ENCODE measurements at regions not wholly inside any gene's neighbourhood (a gene's known extent, or its start where the extent isn't known, plus 50 kb on each side); places are given as distances from the start of the nearest gene placed in this dataset.

GRCh38 chr2:63735263-63735662 lies 106.4 kb upstream of the UGP2 start:
- H3K4me3 Mint-ChIP-seq = no peak overlapping the region
- Histone ChIP-seq H3K27me3 (ENCODE audit: insufficient read depth) (no peaks in the 10 kb centered on the region), H3K79me2 (replicated peaks; ENCODE audit: insufficient read depth) (no peaks in the 10 kb centered on the region), H3K36me3 (ENCODE audit: insufficient read depth) (no peaks in the 10 kb centered on the region), H3K4me3 (no peak overlapping the region), H3K4me1 (ENCODE audit: insufficient read depth) (0 out of 2 replicates have a peak, but pooled peaks cover 3% of the 10 kb centered on the region), H3F3A (replicated peaks; ENCODE audit: low read depth) (no peaks in the 10 kb centered on the region), H3K27ac (ENCODE audit: low read depth) (no peak overlapping the region), H3K4me2 (no peak overlapping the region), H2AFZ (no peak overlapping the region), H3K9me2 (ENCODE audit: insufficient read depth) (no peaks in the 10 kb centered on the region), H4K20me1 (replicated peaks; ENCODE audit: insufficient read depth) (no peaks in the 10 kb centered on the region)
- H3K36me3 Mint-ChIP-seq (ENCODE audit: low read depth) = no peaks in the 10 kb centered on the region
- H3K27me3 Mint-ChIP-seq (ENCODE audit: insufficient read depth, low read depth, poor library complexity) = peaks cover 9% of the 10 kb centered on the region
- H3K4me1 Mint-ChIP-seq = peaks cover 15% of the 10 kb centered on the region
- ATAC-seq (no peak), DNase-seq (ENCODE audit: low spot score) (no peak)
- H3K27ac Mint-ChIP-seq = peak overlapping the region; percentile 0; the same call in 1 of the 2 replicates
- no peak for TF ChIP-seq ZNF462 (CRISPR knock-in tag; IDR thresholded peaks at IDR 0.05)
- no peak for TF ChIP-seq STAT1 (IDR thresholded peaks at IDR 0.05; ENCODE audit: unreplicated experiment)
- TF ChIP-seq JUNB (IDR thresholded peaks at IDR 0.05; ENCODE audit: unreplicated experiment) = no peak
- TF ChIP-seq NANOG (IDR thresholded peaks at IDR 0.05; ENCODE audit: borderline replicate concordance) = no peak
- H3K9me3 Mint-ChIP-seq = no peaks in the 10 kb centered on the region; the same call in 2 of the 3 replicates

GRCh38 chr2:63735931-63736330 lies 105.8 kb upstream of the UGP2 start:
- no peaks in the 10 kb centered on the region for H3F3A ChIP-seq (replicated peaks; ENCODE audit: low read depth)
- no peaks in the 10 kb centered on the region for H4K20me1 ChIP-seq (replicated peaks; ENCODE audit: insufficient read depth)
- no peaks in the 10 kb centered on the region for H3K9me3 Mint-ChIP-seq
- H3K27me3 ChIP-seq (ENCODE audit: insufficient read depth) = no peaks in the 10 kb centered on the region
- no peaks in the 10 kb centered on the region for H3K79me2 ChIP-seq (replicated peaks; ENCODE audit: insufficient read depth)
- H3K36me3 Mint-ChIP-seq (ENCODE audit: low read depth) = no peaks in the 10 kb centered on the region
- no peaks in the 10 kb centered on the region for H3K36me3 ChIP-seq (ENCODE audit: insufficient read depth)
- H3K9me2 ChIP-seq (ENCODE audit: insufficient read depth) = no peaks in the 10 kb centered on the region
- no peak overlapping the region for H3K27ac Mint-ChIP-seq
- ATAC-seq = no peak
- no peak overlapping the region for H2AFZ ChIP-seq
- no peak overlapping the region for H3K4me3 Mint-ChIP-seq
- H3K4me1 ChIP-seq (ENCODE audit: insufficient read depth) = 0 out of 2 replicates have a peak, but pooled peaks cover 3% of the 10 kb centered on the region
- no peak for TF ChIP-seq JUNB (IDR thresholded peaks at IDR 0.05; ENCODE audit: unreplicated experiment)
- TF ChIP-seq EZH2 (IDR thresholded peaks at IDR 0.05; ENCODE audit: low read depth, unreplicated experiment) = no peak
- no peak for TF ChIP-seq REST (IDR thresholded peaks at IDR 0.05; ENCODE audit: unreplicated experiment)
- TF ChIP-seq ETS1 (IDR thresholded peaks at IDR 0.05) = no peak
- DNase-seq (ENCODE audit: low spot score) = no peak
- H3K27ac ChIP-seq (ENCODE audit: low read depth) = no peak overlapping the region
- H3K4me3 ChIP-seq = no peak overlapping the region
- no peak overlapping the region for H3K4me2 ChIP-seq
- H3K4me1 Mint-ChIP-seq = peaks cover 21% of the 10 kb centered on the region
- H3K27me3 Mint-ChIP-seq (ENCODE audit: insufficient read depth, low read depth, poor library complexity) = peaks cover 7% of the 10 kb centered on the region

Data from GM23338 (cell line).